ENCODE measurements at regions not wholly inside any gene's neighbourhood (a gene's known extent, or its start where the extent isn't known, plus 50 kb on each side); places are given as distances from the start of the nearest gene placed in this dataset.

DNA sequence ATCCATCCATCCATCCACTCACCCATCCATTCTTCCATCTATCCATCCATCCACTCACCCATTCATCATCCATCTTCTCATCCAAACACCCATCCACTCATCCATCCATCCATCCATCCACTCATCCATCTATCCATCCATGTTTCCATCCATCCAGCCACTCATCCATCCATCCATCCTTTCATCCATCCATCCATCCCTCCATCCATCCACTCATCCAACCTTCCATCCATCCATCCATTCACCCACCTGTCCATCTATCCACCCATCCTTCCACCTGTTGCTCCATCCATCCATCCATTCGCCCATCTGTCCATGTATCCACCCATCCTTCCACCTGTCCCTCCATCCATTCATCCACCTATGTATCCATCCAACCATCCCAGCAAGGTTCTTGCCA, 378.4 kb upstream of the PFKP start:
- no peak overlapping the region for H3K4me3 ChIP-seq
- no peak for TF ChIP-seq POLR2A (IDR thresholded peaks at IDR 0.05)
- TF ChIP-seq, protein P1, sequence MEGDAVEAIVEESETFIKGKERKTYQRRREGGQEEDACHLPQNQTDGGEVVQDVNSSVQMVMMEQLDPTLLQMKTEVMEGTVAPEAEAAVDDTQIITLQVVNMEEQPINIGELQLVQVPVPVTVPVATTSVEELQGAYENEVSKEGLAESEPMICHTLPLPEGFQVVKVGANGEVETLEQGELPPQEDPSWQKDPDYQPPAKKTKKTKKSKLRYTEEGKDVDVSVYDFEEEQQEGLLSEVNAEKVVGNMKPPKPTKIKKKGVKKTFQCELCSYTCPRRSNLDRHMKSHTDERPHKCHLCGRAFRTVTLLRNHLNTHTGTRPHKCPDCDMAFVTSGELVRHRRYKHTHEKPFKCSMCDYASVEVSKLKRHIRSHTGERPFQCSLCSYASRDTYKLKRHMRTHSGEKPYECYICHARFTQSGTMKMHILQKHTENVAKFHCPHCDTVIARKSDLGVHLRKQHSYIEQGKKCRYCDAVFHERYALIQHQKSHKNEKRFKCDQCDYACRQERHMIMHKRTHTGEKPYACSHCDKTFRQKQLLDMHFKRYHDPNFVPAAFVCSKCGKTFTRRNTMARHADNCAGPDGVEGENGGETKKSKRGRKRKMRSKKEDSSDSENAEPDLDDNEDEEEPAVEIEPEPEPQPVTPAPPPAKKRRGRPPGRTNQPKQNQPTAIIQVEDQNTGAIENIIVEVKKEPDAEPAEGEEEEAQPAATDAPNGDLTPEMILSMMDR (IDR thresholded peaks at IDR 0.05) = no peak
- H3K4me1 ChIP-seq = no peaks in the 10 kb centered on the region
- WGBS, 4 donors = 39 to 52% (median 41%) methylated on average over 1 of the region's 1 CpG
- no peak overlapping the region for H3K27ac ChIP-seq
- intact Hi-C loops (cut with DNase I) = no loop called here
- no peak for DNase-seq
- H3K27me3 ChIP-seq = no peaks in the 10 kb centered on the region
- peaks cover 0 to under 1% (median 0%) of the 10 kb centered on the region in 12 donors for H3K9me3 ChIP-seq
- ATAC-seq = no peak
- no peaks in the 10 kb centered on the region for H3K36me3 ChIP-seq

DNA sequence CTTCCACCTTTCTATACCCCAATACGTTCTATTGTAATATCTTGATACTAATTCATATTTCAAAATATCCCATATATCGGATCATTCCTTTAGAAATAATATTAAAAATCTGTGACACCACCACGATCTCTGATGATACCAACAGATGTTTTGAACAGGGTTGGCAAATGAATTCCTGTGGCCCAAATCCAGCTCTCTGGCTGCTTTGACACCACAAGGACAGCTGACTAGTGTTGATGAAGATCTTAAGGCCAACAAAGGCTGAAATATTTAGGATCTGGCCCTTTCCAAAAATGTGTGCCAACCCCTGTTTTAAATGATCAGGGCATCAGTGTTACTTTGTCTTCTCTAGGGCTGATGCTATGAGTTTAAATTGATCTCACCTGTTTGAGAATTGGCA, 380.7 kb upstream of the PFKP start:
- Histone ChIP-seq H3K9me3 (peaks cover 0 to 8% (median 0%) of the 10 kb centered on the region in 12 donors), H3K27ac (no peak overlapping the region), H3K4me3 (no peak overlapping the region), H3K36me3 (no peaks in the 10 kb centered on the region), H3K27me3 (no peaks in the 10 kb centered on the region), H3K4me1 (no peaks in the 10 kb centered on the region)
- intact Hi-C loops (cut with DNase I) = no loop called here
- DNase-seq (no peak), ATAC-seq (no peak)
- 70 to 81% (median 79%) methylated on average over 3 of the region's 3 CpGs for WGBS, 4 donors
- TF ChIP-seq POLR2A (IDR thresholded peaks at IDR 0.05) = no peak
- TF ChIP-seq, protein P1 (IDR thresholded peaks at IDR 0.05) = no peak

DNA sequence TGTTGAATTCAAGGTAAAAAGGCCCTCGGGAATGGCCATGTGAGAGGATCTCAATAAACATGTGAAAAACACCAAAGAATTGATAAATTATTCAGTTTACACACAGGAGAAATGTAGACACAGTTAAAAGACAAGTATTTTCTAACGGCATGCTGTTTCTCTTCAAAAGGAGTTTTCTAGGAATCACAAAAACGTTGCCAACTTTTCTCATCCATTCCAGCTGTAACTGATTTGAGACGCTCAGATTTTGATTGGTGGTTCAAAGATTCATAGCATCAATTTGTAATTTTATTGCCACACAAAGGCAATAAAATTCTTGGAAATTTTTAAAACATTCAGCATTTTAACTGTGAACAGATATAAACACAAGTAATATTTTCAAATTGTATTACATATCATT, 384.9 kb upstream of the PFKP start:
- no peak for ATAC-seq
- Histone ChIP-seq H3K4me1 (no peaks in the 10 kb centered on the region), H3K27me3 (peaks cover 0 to 5% (median 0%) of the 10 kb centered on the region in 9 donors), H3K9me3 (peaks cover 0 to 8% (median 0%) of the 10 kb centered on the region in 12 donors), H3K27ac (no peak overlapping the region), H3K4me3 (no peak overlapping the region), H3K36me3 (no peaks in the 10 kb centered on the region)
- TF ChIP-seq, protein P1 (IDR thresholded peaks at IDR 0.05) = no peak
- TF ChIP-seq POLR2A (IDR thresholded peaks at IDR 0.05) = no peak
- WGBS, 4 donors = 54 to 75% (median 69%) methylated on average over 4 of the region's 4 CpGs
- DNase-seq = no peak
- intact Hi-C loops (cut with DNase I) = no loop called here

DNA sequence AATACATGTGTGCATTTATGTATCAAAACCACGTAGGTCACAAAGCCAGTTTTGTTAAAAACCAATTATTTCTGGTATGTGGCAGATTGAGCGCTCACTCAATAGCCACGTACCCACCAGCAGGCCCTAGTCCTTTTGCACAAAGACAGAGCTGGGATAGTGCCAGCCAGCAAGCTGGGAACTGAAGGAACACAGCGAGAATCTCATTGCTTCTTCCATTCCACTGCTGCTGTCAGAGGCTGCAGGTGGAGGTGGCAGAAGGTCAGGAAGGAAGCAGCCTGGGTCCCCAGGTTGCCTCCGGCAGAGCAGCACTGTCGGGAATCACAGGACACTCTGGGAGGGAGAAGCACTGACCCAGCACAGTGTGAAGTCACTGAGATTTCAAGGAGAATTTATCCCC, 385.5 kb upstream of the PFKP start:
- no peak overlapping the region for H3K27ac ChIP-seq
- intact Hi-C loops (cut with DNase I) = no loop called here
- WGBS, 4 donors = 70 to 72% (median 71%) methylated on average over 6 of the region's 6 CpGs
- no peak for TF ChIP-seq POLR2A (IDR thresholded peaks at IDR 0.05)
- TF ChIP-seq, protein P1 (IDR thresholded peaks at IDR 0.05) = no peak
- peaks cover 0 to 8% (median 0%) of the 10 kb centered on the region in 12 donors for H3K9me3 ChIP-seq
- peaks cover 0 to 5% (median 0%) of the 10 kb centered on the region in 9 donors for H3K27me3 ChIP-seq
- no peak overlapping the region for H3K4me3 ChIP-seq
- ATAC-seq (no peak), DNase-seq (no peak)
- no peaks in the 10 kb centered on the region for H3K36me3 ChIP-seq
- H3K4me1 ChIP-seq = no peaks in the 10 kb centered on the region
